RWPE2 (cell line): ENCODE measurements at regions not wholly inside any gene's neighbourhood (a gene's known extent, or its start where the extent isn't known, plus 50 kb on each side); places are given as distances from the start of the nearest gene placed in this dataset.

ENCODE experiments used
- ATAC-seq: fragments of 200-7000 bp; cut with Tn5 transposase; 3 replicates; pipeline ENCODE4 v1.9.1; 2021; ENCODE audit warnings: low read depth
- DNase-seq: peaks from one replicate; pipeline ENCODE4 v3.0.0-alpha.2; 2020; ENCODE audit warnings: low spot score
- H3K27ac ChIP-seq: fragments of 450-650 bp; 2 replicates; pipeline ENCODE4 v1.5.1; 2017; ENCODE audit warnings: mild to moderate bottlenecking; ENCODE audit not compliant: poor library complexity, severe bottlenecking
- H3K27me3 ChIP-seq: fragments of 250-450 bp; sonication (Bioruptor Pico); 2 replicates; pipeline ENCODE4 v1.5.1; 2021; ENCODE audit warnings: mild to moderate bottlenecking, moderate library complexity; ENCODE audit not compliant: insufficient read depth, poor library complexity, severe bottlenecking
- H3K36me3 ChIP-seq: fragments of 250-450 bp; sonication (Bioruptor Pico); 2 replicates; pipeline ENCODE4 v1.5.1; 2020; ENCODE audit warnings: low read depth, mild to moderate bottlenecking, moderate library complexity
- H3K4me1 ChIP-seq: fragments of 250-450 bp; sonication (Bioruptor Pico); 2 replicates; pipeline ENCODE4 v1.5.1; 2021; ENCODE audit warnings: mild to moderate bottlenecking, moderate library complexity; ENCODE audit not compliant: insufficient read depth, poor library complexity, severe bottlenecking
- H3K4me3 ChIP-seq: fragments of 250-450 bp; sonication (Bioruptor Pico); 2 replicates; pipeline ENCODE4 v1.5.1; 2021; ENCODE audit warnings: mild to moderate bottlenecking, moderate library complexity; ENCODE audit not compliant: severe bottlenecking
- H3K9me3 ChIP-seq: fragments of 250-450 bp; sonication (Bioruptor Pico); 2 replicates; pipeline ENCODE4 v1.5.1; 2021; ENCODE audit warnings: mild to moderate bottlenecking, moderate library complexity; ENCODE audit not compliant: severe bottlenecking
- CTCF ChIP-seq: fragments of 450-650 bp; IDR thresholded peaks from one replicate; pipeline ENCODE4 v1.5.1; 2017; ENCODE audit warnings: mild to moderate bottlenecking, moderate library complexity; ENCODE audit not compliant: poor library complexity, severe bottlenecking

GRCh38 chr6:138685257-138685656 is 88.3 kb upstream of the CCDC28A start:
- no peak overlapping the region for H3K4me3 ChIP-seq
- TF ChIP-seq CTCF, result no peak
- H3K4me1 ChIP-seq, result peaks cover 36% of the 10 kb centered on the region
- peaks cover 11% of the 10 kb centered on the region; the same call in 1 of the 2 replicates for H3K36me3 ChIP-seq
- H3K27ac ChIP-seq, result peak overlapping the region; percentile 60
- ATAC-seq, result peak; percentile 71
- no peak for DNase-seq
- no peaks in the 10 kb centered on the region for H3K27me3 ChIP-seq
- H3K9me3 ChIP-seq, result no peaks in the 10 kb centered on the region

- no peak for DNase-seq
- Histone ChIP-seq H3K9me3 (no peaks in the 10 kb centered on the region), H3K4me1 (peaks cover 35% of the 10 kb centered on the region), H3K27ac (peak overlapping the region; percentile 60), H3K4me3 (no peak overlapping the region), H3K36me3 (peaks cover 11% of the 10 kb centered on the region; the same call in 1 of the 2 replicates), H3K27me3 (no peaks in the 10 kb centered on the region)
- no peak for TF ChIP-seq CTCF
- ATAC-seq, result no peak
Measured at GRCh38 chr6:138685781-138686180, 87.8 kb upstream of the CCDC28A start.

- H3K9me3 ChIP-seq, result no peaks in the 10 kb centered on the region
- no peak for TF ChIP-seq CTCF
- H3K36me3 ChIP-seq, result peaks cover 10% of the 10 kb centered on the region; the same call in 1 of the 2 replicates
- H3K4me3 ChIP-seq, result no peak overlapping the region
- H3K27me3 ChIP-seq, result no peaks in the 10 kb centered on the region
- H3K4me1 ChIP-seq, result peaks cover 28% of the 10 kb centered on the region
- ATAC-seq, result no peak
- H3K27ac ChIP-seq, result no peak overlapping the region
- DNase-seq, result no peak
Measured at GRCh38 chr6:138688580-138688979, 85.0 kb upstream of the CCDC28A start.

GRCh38 chr6:138689849-138690248 is 83.7 kb upstream of the CCDC28A start:
- TF ChIP-seq CTCF, result no peak
- Histone ChIP-seq H3K27me3 (no peaks in the 10 kb centered on the region), H3K27ac (no peak overlapping the region), H3K4me3 (no peak overlapping the region), H3K9me3 (no peaks in the 10 kb centered on the region), H3K36me3 (peaks cover 4% of the 10 kb centered on the region; the same call in 1 of the 2 replicates), H3K4me1 (peaks cover 21% of the 10 kb centered on the region)
- ATAC-seq, result no peak
- DNase-seq, result no peak

- Histone ChIP-seq H3K4me1 (peaks cover 11% of the 10 kb centered on the region), H3K27ac (peak overlapping the region; percentile 81), H3K27me3 (no peaks in the 10 kb centered on the region), H3K4me3 (peak overlapping the region; percentile 94), H3K9me3 (no peaks in the 10 kb centered on the region), H3K36me3 (peaks cover 4% of the 10 kb centered on the region; the same call in 1 of the 2 replicates)
- no peak for TF ChIP-seq CTCF
- ATAC-seq (no peak), DNase-seq (no peak)
Measured at GRCh38 chr6:138690975-138691594, 82.5 kb upstream of the CCDC28A start.
